Erythroblast (primary cell): ENCODE measurements at regions not wholly inside any gene's neighbourhood (a gene's known extent, or its start where the extent isn't known, plus 50 kb on each side); places are given as distances from the start of the nearest gene placed in this dataset.

Experiments used
- DNase-seq, 2 experiments: peaks; one replicate each; lab custom pipeline; 2025; lab: John Stamatoyannopoulos, UW
- GATA1 ChIP-seq: IDR thresholded peaks from 2 replicates; pipeline ENCODE4 v1.6.1; 2011; ENCODE audit warnings: low read depth, mild to moderate bottlenecking, control low read depth, low read length, moderate library complexity
- POLR2A ChIP-seq: IDR thresholded peaks from 2 replicates; pipeline ENCODE4 v1.6.1; 2011; ENCODE audit warnings: mild to moderate bottlenecking, low read length

- DNase-seq = no peak
- no peak for TF ChIP-seq POLR2A
- TF ChIP-seq GATA1 = no peak
Observed at GRCh38 chr9:1298046-1298445, 247.9 kb downstream of the DMRT2 start.

- TF ChIP-seq POLR2A (no peak), GATA1 (no peak)
- DNase-seq = no peak
Observed at GRCh38 chr9:1300941-1301340, 250.8 kb downstream of the DMRT2 start.

GRCh38 chr9:1303932-1304331, 253.8 kb downstream of the DMRT2 start:
- TF ChIP-seq GATA1 (no peak), POLR2A (no peak)
- no peak for DNase-seq

- no peak for DNase-seq
- TF ChIP-seq POLR2A (no peak), GATA1 (no peak)
Observed at GRCh38 chr9:1311462-1312042, 261.4 kb downstream of the DMRT2 start.

- no peak for TF ChIP-seq GATA1
- no peak for TF ChIP-seq POLR2A
- no peak for DNase-seq
Observed at GRCh38 chr9:1319436-1319835, 269.3 kb downstream of the DMRT2 start.

GRCh38 chr9:1320051-1320557, 269.9 kb downstream of the DMRT2 start:
- TF ChIP-seq POLR2A = no peak
- no peak for TF ChIP-seq GATA1
- no peak for DNase-seq

- DNase-seq = no peak
- TF ChIP-seq GATA1 (no peak), POLR2A (no peak)
Observed at GRCh38 chr9:1320607-1321195, 270.5 kb downstream of the DMRT2 start.

GRCh38 chr9:1327467-1327866, 277.3 kb downstream of the DMRT2 start:
- TF ChIP-seq GATA1 = no peak
- no peak for TF ChIP-seq POLR2A
- DNase-seq = no peak

- TF ChIP-seq GATA1 (no peak), POLR2A (no peak)
Observed at GRCh38 chr9:1328341-1328740, 278.2 kb downstream of the DMRT2 start.

GRCh38 chr9:1331546-1332038, 281.4 kb downstream of the DMRT2 start:
- TF ChIP-seq POLR2A = no peak
- TF ChIP-seq GATA1 = no peak

More at GRCh38 chr9:1328341-1328740, 278.2 kb downstream of the DMRT2 start:
- DNase-seq = no peak

GRCh38 chr9:1332156-1332555, 282.0 kb downstream of the DMRT2 start:
- DNase-seq = no peak
- TF ChIP-seq POLR2A (no peak), GATA1 (no peak)

More at GRCh38 chr9:1331546-1332038, 281.4 kb downstream of the DMRT2 start:
- DNase-seq = no peak

- no peak for DNase-seq
- no peak for TF ChIP-seq GATA1
- TF ChIP-seq POLR2A = no peak
Observed at GRCh38 chr9:1335174-1335573, 285.0 kb downstream of the DMRT2 start.

- TF ChIP-seq GATA1 (no peak), POLR2A (no peak)
- no peak for DNase-seq
Observed at GRCh38 chr9:1337169-1337568, 287.0 kb downstream of the DMRT2 start.

GRCh38 chr9:1340390-1340789, 290.2 kb downstream of the DMRT2 start:
- no peak for DNase-seq
- TF ChIP-seq POLR2A = no peak
- no peak for TF ChIP-seq GATA1

GRCh38 chr9:1353291-1353690, 303.1 kb downstream of the DMRT2 start:
- no peak for DNase-seq
- no peak for TF ChIP-seq GATA1
- TF ChIP-seq POLR2A = no peak
